Chondrocyte (in vitro differentiated cells): ENCODE measurements at regions not wholly inside any gene's neighbourhood (a gene's known extent, or its start where the extent isn't known, plus 50 kb on each side); places are given as distances from the start of the nearest gene placed in this dataset.

Experiments used
- DNase-seq: peaks from one replicate; pipeline ENCODE4 v3.0.0; 2021; ENCODE audit warnings: mixed read lengths, low spot score
- H3K27ac Mint-ChIP-seq: one replicate; pipeline ENCODE4 v1.8.0; 2021; ENCODE audit warnings: mild to moderate bottlenecking, moderate library complexity, mixed read lengths; ENCODE audit not compliant: unreplicated experiment
- H3K27me3 Mint-ChIP-seq: 2 replicates; pipeline ENCODE4 v1.8.0; 2021; ENCODE audit warnings: low read depth, mixed read lengths
- H3K36me3 Mint-ChIP-seq: 2 replicates; pipeline ENCODE4 v1.8.0; 2021; ENCODE audit warnings: low read depth, mixed read lengths
- H3K4me1 Mint-ChIP-seq: 2 replicates; pipeline ENCODE4 v1.8.0; 2021; ENCODE audit warnings: low read depth, mild to moderate bottlenecking, mixed read lengths
- H3K4me3 Mint-ChIP-seq: one replicate; pipeline ENCODE4 v1.8.0; 2021; ENCODE audit warnings: mild to moderate bottlenecking, moderate library complexity, mixed read lengths; ENCODE audit not compliant: unreplicated experiment
- H3K9me3 Mint-ChIP-seq: 2 replicates; pipeline ENCODE4 v1.8.0; 2021; ENCODE audit warnings: low read depth, mixed read lengths
- TF ChIP-seq, protein P1 (sequence below): fragments of 200-600 bp; sonication (generic); IDR thresholded peaks from 2 replicates; pipeline ENCODE4 v1.5.0; 2021; ENCODE audit warnings: antibody characterized with exemption, mild to moderate bottlenecking, moderate library complexity

DNA sequence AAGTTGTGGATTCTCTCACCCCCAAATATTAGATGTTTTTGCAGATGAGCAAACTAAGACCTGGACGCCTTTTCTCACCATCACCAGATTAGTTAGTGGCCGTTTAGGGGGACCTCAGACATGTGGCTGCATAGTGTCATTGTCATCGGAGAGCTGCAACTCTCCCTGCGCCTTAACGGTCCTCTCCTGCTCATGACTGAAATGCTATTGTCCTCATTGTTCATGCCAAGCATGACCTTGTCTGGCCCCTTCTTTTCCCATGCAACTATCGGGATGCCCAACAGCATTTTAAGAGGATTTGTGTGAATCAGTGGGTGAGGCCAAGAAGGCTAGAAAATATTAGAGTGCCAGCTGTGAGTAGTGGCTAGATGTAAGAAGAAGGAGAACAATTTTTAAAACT, 174.2 kb downstream of the SOCS6 start:
- H3K4me1 Mint-ChIP-seq: peaks cover 9% of the 10 kb centered on the region
- TF ChIP-seq, protein P1, sequence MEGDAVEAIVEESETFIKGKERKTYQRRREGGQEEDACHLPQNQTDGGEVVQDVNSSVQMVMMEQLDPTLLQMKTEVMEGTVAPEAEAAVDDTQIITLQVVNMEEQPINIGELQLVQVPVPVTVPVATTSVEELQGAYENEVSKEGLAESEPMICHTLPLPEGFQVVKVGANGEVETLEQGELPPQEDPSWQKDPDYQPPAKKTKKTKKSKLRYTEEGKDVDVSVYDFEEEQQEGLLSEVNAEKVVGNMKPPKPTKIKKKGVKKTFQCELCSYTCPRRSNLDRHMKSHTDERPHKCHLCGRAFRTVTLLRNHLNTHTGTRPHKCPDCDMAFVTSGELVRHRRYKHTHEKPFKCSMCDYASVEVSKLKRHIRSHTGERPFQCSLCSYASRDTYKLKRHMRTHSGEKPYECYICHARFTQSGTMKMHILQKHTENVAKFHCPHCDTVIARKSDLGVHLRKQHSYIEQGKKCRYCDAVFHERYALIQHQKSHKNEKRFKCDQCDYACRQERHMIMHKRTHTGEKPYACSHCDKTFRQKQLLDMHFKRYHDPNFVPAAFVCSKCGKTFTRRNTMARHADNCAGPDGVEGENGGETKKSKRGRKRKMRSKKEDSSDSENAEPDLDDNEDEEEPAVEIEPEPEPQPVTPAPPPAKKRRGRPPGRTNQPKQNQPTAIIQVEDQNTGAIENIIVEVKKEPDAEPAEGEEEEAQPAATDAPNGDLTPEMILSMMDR: no peak
- H3K4me3 Mint-ChIP-seq: no peak overlapping the region
- no peak for DNase-seq
- no peaks in the 10 kb centered on the region for H3K36me3 Mint-ChIP-seq
- no peaks in the 10 kb centered on the region for H3K9me3 Mint-ChIP-seq
- no peak overlapping the region for H3K27ac Mint-ChIP-seq
- H3K27me3 Mint-ChIP-seq: peaks cover 13% of the 10 kb centered on the region

DNA sequence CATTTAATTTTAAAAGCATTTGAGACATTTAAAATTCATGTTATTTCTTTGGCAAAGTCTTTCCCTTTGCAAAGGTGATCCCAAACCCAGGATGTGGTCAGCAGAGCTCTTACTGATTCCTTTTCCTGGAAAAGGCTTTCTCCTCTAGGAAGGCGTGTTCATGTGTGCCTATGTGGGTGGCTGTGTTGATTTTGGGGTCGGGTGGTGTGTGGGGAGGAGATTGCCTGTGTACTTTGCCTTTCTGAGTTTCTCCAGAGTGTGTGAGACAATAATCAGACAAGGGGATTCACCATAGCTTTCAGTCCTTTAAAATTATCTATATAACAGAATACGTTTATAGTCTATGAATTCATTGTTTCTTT, 173.2 kb downstream of the SOCS6 start:
- no peak overlapping the region for H3K27ac Mint-ChIP-seq
- peaks cover 13% of the 10 kb centered on the region for H3K27me3 Mint-ChIP-seq
- H3K4me3 Mint-ChIP-seq: no peak overlapping the region
- TF ChIP-seq, protein P1: no peak
- H3K4me1 Mint-ChIP-seq: peaks cover 9% of the 10 kb centered on the region
- H3K36me3 Mint-ChIP-seq: no peaks in the 10 kb centered on the region
- no peaks in the 10 kb centered on the region for H3K9me3 Mint-ChIP-seq
- DNase-seq: no peak

DNA sequence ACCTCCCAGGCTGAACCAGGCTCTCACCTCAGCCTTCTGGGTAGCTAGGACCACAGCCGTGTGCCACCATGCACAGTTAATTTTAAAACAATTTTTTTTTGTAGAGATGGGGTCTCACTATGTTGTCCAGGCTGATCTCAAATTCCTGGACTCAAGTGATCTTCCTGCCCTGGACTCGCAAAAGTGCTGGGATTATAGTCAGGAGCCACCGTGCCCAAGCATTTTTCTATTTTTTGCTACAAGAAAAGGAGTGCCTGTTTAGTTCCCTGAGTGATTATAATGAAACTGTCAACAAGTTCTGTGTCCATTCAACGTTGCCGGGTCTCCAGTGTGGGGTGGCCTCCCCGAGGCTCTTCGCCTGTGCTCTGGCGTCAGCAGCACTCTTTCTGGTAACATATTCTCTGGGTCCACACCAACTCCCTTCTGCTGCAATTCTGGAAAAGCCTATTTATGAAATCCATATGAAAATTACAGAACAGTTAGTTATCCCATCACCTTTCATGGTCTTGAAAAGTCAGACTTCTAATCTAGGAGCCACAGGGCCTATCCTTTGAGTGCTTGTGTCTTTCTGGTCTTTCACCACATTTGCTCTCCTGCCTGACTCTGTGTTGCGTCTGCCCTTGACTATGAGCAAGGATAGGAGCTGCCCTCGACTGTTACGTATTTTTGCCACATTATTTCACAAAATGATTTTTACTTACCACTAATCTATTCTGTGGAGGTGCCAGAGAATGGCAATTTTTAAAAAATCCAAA, 172.7 kb downstream of the SOCS6 start:
- TF ChIP-seq, protein P1: no peak
- H3K36me3 Mint-ChIP-seq: no peaks in the 10 kb centered on the region
- peaks cover 9% of the 10 kb centered on the region for H3K4me1 Mint-ChIP-seq
- no peaks in the 10 kb centered on the region for H3K9me3 Mint-ChIP-seq
- no peak for DNase-seq
- no peak overlapping the region for H3K27ac Mint-ChIP-seq
- H3K27me3 Mint-ChIP-seq: peaks cover 13% of the 10 kb centered on the region
- H3K4me3 Mint-ChIP-seq: no peak overlapping the region

DNA sequence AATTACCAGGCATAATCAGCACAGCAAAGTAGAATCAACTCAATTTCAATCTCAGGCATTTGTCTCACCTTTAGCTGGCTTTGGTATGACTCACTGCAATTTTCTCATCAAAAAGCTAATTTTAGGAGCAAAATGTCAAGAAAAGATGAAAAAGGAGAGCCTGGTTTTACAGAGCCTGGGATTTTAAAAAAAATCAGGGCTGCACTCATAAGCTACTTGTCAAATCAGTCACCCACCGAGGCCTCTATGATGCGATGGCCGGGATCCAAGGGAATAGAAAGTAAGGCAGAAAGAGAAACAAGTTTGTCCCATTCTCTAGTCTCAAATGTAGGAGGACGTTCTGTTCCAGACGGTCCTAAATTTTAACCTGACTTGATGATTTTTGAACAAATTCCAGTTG, 170.9 kb downstream of the SOCS6 start:
- no peak overlapping the region for H3K4me3 Mint-ChIP-seq
- no peak for DNase-seq
- H3K27me3 Mint-ChIP-seq: peaks cover 12% of the 10 kb centered on the region
- peaks cover 7% of the 10 kb centered on the region for H3K4me1 Mint-ChIP-seq
- TF ChIP-seq, protein P1: no peak
- no peaks in the 10 kb centered on the region for H3K9me3 Mint-ChIP-seq
- H3K27ac Mint-ChIP-seq: no peak overlapping the region
- H3K36me3 Mint-ChIP-seq: no peaks in the 10 kb centered on the region

DNA sequence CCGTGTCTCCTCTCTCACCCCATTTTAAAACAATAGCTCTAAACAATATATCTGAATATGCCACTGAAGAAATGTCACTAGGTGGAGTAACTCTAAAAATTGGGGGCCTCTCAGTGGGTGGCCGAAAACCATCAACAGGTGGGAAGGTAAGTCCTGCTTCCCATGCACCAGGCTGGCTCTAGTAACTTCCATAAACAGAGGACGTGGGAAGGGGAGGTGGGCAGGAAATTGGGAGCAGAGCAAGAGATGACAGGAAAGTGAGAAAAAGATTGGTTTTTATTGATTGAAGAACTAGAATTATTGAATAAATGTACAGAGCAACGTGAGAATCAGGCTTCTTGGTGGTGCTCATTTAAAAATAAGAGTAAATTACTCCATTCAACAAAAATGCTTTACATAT, 170.4 kb downstream of the SOCS6 start:
- H3K4me3 Mint-ChIP-seq: no peak overlapping the region
- H3K9me3 Mint-ChIP-seq: no peaks in the 10 kb centered on the region
- DNase-seq: no peak
- TF ChIP-seq, protein P1: no peak
- H3K36me3 Mint-ChIP-seq: no peaks in the 10 kb centered on the region
- H3K4me1 Mint-ChIP-seq: peaks cover 2% of the 10 kb centered on the region
- no peak overlapping the region for H3K27ac Mint-ChIP-seq
- peaks cover 12% of the 10 kb centered on the region for H3K27me3 Mint-ChIP-seq
